A549 (cell line): ENCODE measurements at regions not wholly inside any gene's neighbourhood (a gene's known extent, or its start where the extent isn't known, plus 50 kb on each side); places are given as distances from the start of the nearest gene placed in this dataset.

ENCODE experiments used
- ATAC-seq, 2 experiments: fragments of 200-7000 bp in 1 of 2; fragments of >200 bp in 1 of 2; cut with Nextera tagmentation in 1 of 2; cut with Tn5 transposase in 1 of 2; 3 replicates each; pipeline versions ENCODE4 v1.8.0 to v1.9.1; 2018 to 2020; ENCODE audit warnings: mild to moderate bottlenecking in 1 of 2, moderate library complexity in 1 of 2
- CTCF ChIA-PET: fragments of 300-600 bp; sonication (Branson Sonifier 250); formaldehyde crosslinking; extraction: SDS; loops from one replicate; lab custom pipeline; 2021; ENCODE audit warnings: antibody characterized with exemption, inconsistent platforms; lab: Yijun Ruan, JAX
- POLR2A ChIA-PET: fragments of 350-600 bp; formaldehyde crosslinking; extraction: SDS; loops from one replicate; lab custom pipeline; 2021; ENCODE audit warnings: antibody characterized with exemption, inconsistent platforms; lab: Yijun Ruan, JAX
- DNase-seq, 2 experiments: peaks; one replicate each; pipeline versions ENCODE4 v3.0.0 to v3.0.0-alpha.2; 2011 to 2016; ENCODE audit warnings: low read depth in 1 of 2, low spot score in 1 of 2
- FAIRE-seq: peaks from 2 replicates; lab custom pipeline; 2011; peaks lifted over from hg19 to GRCh38; lab: Jason Lieb, UNC
- H3K27ac ChIP-seq, 2 experiments: fragments of >200 bp; sonication (Bioruptor Twin); formaldehyde crosslinking; 3 replicates each; pipeline ENCODE4 v1.5.1; 2016 to 2017
- H3K4me1 ChIP-seq: fragments of >200 bp; sonication (Bioruptor Twin); formaldehyde crosslinking; 3 replicates; pipeline ENCODE4 v1.6.1; 2016
- H3K4me2 ChIP-seq: fragments of >200 bp; sonication (Bioruptor Twin); formaldehyde crosslinking; 3 replicates; pipeline ENCODE4 v1.6.1; 2016
- H3K4me3 ChIP-seq: fragments of >200 bp; sonication (Bioruptor Twin); formaldehyde crosslinking; 3 replicates; pipeline ENCODE4 v1.5.1; 2016
- H3K9me3 ChIP-seq: fragments of >200 bp; sonication (Bioruptor Twin); formaldehyde crosslinking; 3 replicates; pipeline ENCODE4 v1.6.1; 2016
- ATOH8 ChIP-seq: fragments of 250-450 bp; sonication (Bioruptor Pico); IDR thresholded peaks from 2 replicates; pipeline ENCODE4 v1.5.0; 2020; ENCODE audit warnings: low read depth, mild to moderate bottlenecking, moderate library complexity
- BCL3 ChIP-seq: fragments of >200 bp; sonication (Bioruptor Twin); formaldehyde crosslinking; IDR thresholded peaks from 3 replicates; pipeline ENCODE4 v1.6.1; 2016
- BHLHE40 ChIP-seq: IDR thresholded peaks from 2 replicates; pipeline ENCODE4 v1.6.1; 2012; ENCODE audit warnings: low read depth, low read length, inconsistent platforms
- CBX8 ChIP-seq: fragments of 200-600 bp; sonication (generic); IDR thresholded peaks from 2 replicates; pipeline ENCODE4 v1.6.1; 2016
- CEBPB ChIP-seq, 2 experiments: fragments of >200 bp in 1 of 2; sonication (Bioruptor Twin) in 1 of 2; formaldehyde crosslinking in 1 of 2; IDR thresholded peaks; 2 replicates each; pipeline ENCODE4 v1.6.1; 2012 to 2016
- CHD2 ChIP-seq: fragments of 150-350 bp; IDR thresholded peaks from 2 replicates; pipeline ENCODE4 v1.6.1; 2014; ENCODE audit warnings: low read length; ENCODE audit not compliant: partially characterized antibody
- CTCF ChIP-seq: fragments of >200 bp; sonication (Bioruptor Twin); formaldehyde crosslinking; IDR thresholded peaks from 3 replicates; pipeline ENCODE4 v1.5.1; 2016
- E2F6 ChIP-seq: IDR thresholded peaks from 2 replicates; pipeline ENCODE4 v1.6.1; 2012; ENCODE audit warnings: low read depth, borderline replicate concordance
- ELK1 ChIP-seq: fragments of 150-350 bp; IDR thresholded peaks from 2 replicates; pipeline ENCODE4 v1.6.1; 2014; ENCODE audit warnings: low read depth, mild to moderate bottlenecking, low read length
- ESRRA ChIP-seq: fragments of 150-350 bp; IDR thresholded peaks from 2 replicates; pipeline ENCODE4 v1.6.1; 2014; ENCODE audit warnings: mild to moderate bottlenecking, low read length, borderline replicate concordance
- FOSB ChIP-seq: fragments of 250-450 bp; sonication (Bioruptor Pico); IDR thresholded peaks from 2 replicates; pipeline ENCODE4 v1.5.0; 2020; ENCODE audit warnings: mild to moderate bottlenecking, moderate library complexity
- FOSL2 ChIP-seq, 2 experiments: fragments of 450-650 bp in 1 of 2; fragments of >200 bp in 1 of 2; sonication (Bioruptor Twin) in 1 of 2; formaldehyde crosslinking; IDR thresholded peaks; 2 replicates each; pipeline versions ENCODE4 v1.5.0 to v1.6.1; 2016 to 2020; ENCODE audit warnings: mild to moderate bottlenecking in 1 of 2, moderate library complexity in 1 of 2
- HDAC2 ChIP-seq: fragments of 200-600 bp; sonication (generic); IDR thresholded peaks from 2 replicates; pipeline ENCODE4 v1.6.1; 2016
- HES2 ChIP-seq: fragments of >200 bp; sonication (Bioruptor Twin); formaldehyde crosslinking; IDR thresholded peaks from 2 replicates; pipeline ENCODE4 v1.6.1; 2016
- HOXA7 ChIP-seq: fragments of 250-450 bp; sonication (Bioruptor Pico); IDR thresholded peaks from 2 replicates; pipeline ENCODE4 v1.5.0; 2020; ENCODE audit warnings: mild to moderate bottlenecking, moderate library complexity
- HOXB13 ChIP-seq: fragments of 250-450 bp; sonication (Bioruptor Pico); IDR thresholded peaks from 2 replicates; pipeline ENCODE4 v1.5.0; 2020; ENCODE audit warnings: low read depth, mild to moderate bottlenecking, moderate library complexity
- JUN ChIP-seq, 2 experiments: fragments of >200 bp; sonication (Bioruptor Twin); formaldehyde crosslinking; IDR thresholded peaks; 2 replicates in 1 of 2; 3 replicates in 1 of 2; pipeline ENCODE4 v1.6.1; 2016 to 2017
- KDM1A ChIP-seq: fragments of 200-600 bp; sonication (generic); IDR thresholded peaks from 2 replicates; pipeline ENCODE4 v1.6.1; 2016; ENCODE audit warnings: low read depth, mild to moderate bottlenecking
- KDM5A ChIP-seq: fragments of 200-600 bp; sonication (generic); IDR thresholded peaks from 2 replicates; pipeline ENCODE4 v1.6.1; 2016; ENCODE audit warnings: antibody characterized with exemption, mild to moderate bottlenecking
- MAX ChIP-seq: IDR thresholded peaks from 2 replicates; pipeline ENCODE4 v1.6.1; 2012
- MYC ChIP-seq: IDR thresholded peaks from 2 replicates; pipeline ENCODE4 v1.6.1; 2012; ENCODE audit warnings: mild to moderate bottlenecking, inconsistent platforms, low read length, improper control_type of control experiment, borderline replicate concordance
- POLR2A ChIP-seq: IDR thresholded peaks from 2 replicates; pipeline ENCODE4 v1.6.1; 2012; ENCODE audit warnings: mild to moderate bottlenecking, low read length
- RCOR1 ChIP-seq: fragments of 150-350 bp; IDR thresholded peaks from 2 replicates; pipeline ENCODE4 v1.6.1; 2014; ENCODE audit warnings: antibody characterized with exemption, low read length, low read depth
- RFX5 ChIP-seq: fragments of 450-650 bp; IDR thresholded peaks from 2 replicates; pipeline ENCODE4 v1.7.1; 2014; ENCODE audit warnings: antibody characterized with exemption, mild to moderate bottlenecking, moderate library complexity
- ZC3H11A ChIP-seq: fragments of 450-650 bp; IDR thresholded peaks from 2 replicates; pipeline ENCODE4 v1.6.1; 2014; ENCODE audit warnings: antibody characterized with exemption, mild to moderate bottlenecking
- ZFP36 ChIP-seq: fragments of 450-650 bp; IDR thresholded peaks from 2 replicates; pipeline ENCODE4 v1.6.1; 2014; ENCODE audit warnings: borderline replicate concordance; ENCODE audit not compliant: partially characterized antibody
- ZNF302 ChIP-seq: fragments of 250-450 bp; sonication (Bioruptor Pico); IDR thresholded peaks from 2 replicates; pipeline ENCODE4 v1.9.0; 2021; ENCODE audit warnings: inconsistent platforms, mild to moderate bottlenecking, moderate library complexity
- ZSCAN20 ChIP-seq: fragments of 250-450 bp; sonication (Bioruptor Pico); IDR thresholded peaks from 2 replicates; pipeline ENCODE4 v1.8.0; 2022; ENCODE audit warnings: mild to moderate bottlenecking, moderate library complexity
- WGBS: methylation state at CpG from one replicate; pipeline ENCODE4 v1.1.6; 2017; ENCODE audit errors: missing lambda C conversion rate; 5-methylcytosine and 5-hydroxymethylcytosine counted together

- H3K27ac ChIP-seq = no peak overlapping the region
- CTCF ChIA-PET = interaction anchor here (1.4 to 9.3 kb wide), 3 partner anchors 12 to 52 kb away, joined by 3 to 82 read pairs (median 4); partner anchors contain the start of gene ASAP2
- no peak; a peak in 1 of 6 replicates for ATAC-seq
Measured at GRCh38 chr2:9153643-9153980, 53.0 kb upstream of the ASAP2 start.

GRCh38 chr2:9152975-9153642 is 53.5 kb upstream of the ASAP2 start:
- H3K4me2 ChIP-seq = no peak overlapping the region
- FAIRE-seq (no peak), DNase-seq (no peak), ATAC-seq (no peak)
- TF ChIP-seq POLR2A (no peak), BCL3 (no peak), RCOR1 (no peak), ESRRA (no peak), ZC3H11A (no peak), E2F6 (no peak), BHLHE40 (no peak), FOSB (no peak), HDAC2 (no peak), ZSCAN20 (CRISPR knock-in tag) (no peak), HOXA7 (no peak), MAX (no peak), ATOH8 (CRISPR knock-in tag) (no peak), JUN (IDR thresholded peaks at IDR 0.05) (no peak), RFX5 (no peak), ZFP36 (no peak), KDM1A (no peak), FOSL2 (IDR thresholded peaks at IDR 0.05) (no peak), FOSL2 (CRISPR knock-in tag; IDR thresholded peaks at IDR 0.05) (no peak), CBX8 (no peak)
- no peaks in the 10 kb centered on the region for H3K9me3 ChIP-seq
- no peak overlapping the region for H3K4me3 ChIP-seq
- ChIA-PET POLR2A (no interaction called here), CTCF (interaction anchor here (9.3 kb wide), 1 partner anchor 11 kb away, joined by 82 read pairs; no protein-coding TSS in a partner anchor)
- WGBS = 78% methylated on average over 17 of the region's 17 CpGs
- no peaks in the 10 kb centered on the region for H3K4me1 ChIP-seq
- H3K27ac ChIP-seq = no peak overlapping the region

More at GRCh38 chr2:9153643-9153980, 53.0 kb upstream of the ASAP2 start:
- WGBS = 77% methylated on average over 4 of the region's 4 CpGs
- DNase-seq = no peak
- H3K4me1 ChIP-seq = no peaks in the 10 kb centered on the region
- POLR2A ChIA-PET = no interaction called here
- TF ChIP-seq HOXB13 (CRISPR knock-in tag) (no peak), CEBPB (IDR thresholded peaks at IDR 0.05) (peak in 1 of 2 experiments; percentile 35; a peak in 1 of 4 replicates)
- no peak overlapping the region for H3K4me3 ChIP-seq
- H3K4me2 ChIP-seq = no peak overlapping the region
- no peak for FAIRE-seq
- no peaks in the 10 kb centered on the region for H3K9me3 ChIP-seq

- Histone ChIP-seq H3K27ac (no peak overlapping the region), H3K4me2 (no peak overlapping the region), H3K4me3 (no peak overlapping the region), H3K4me1 (no peaks in the 10 kb centered on the region), H3K9me3 (no peaks in the 10 kb centered on the region)
- POLR2A ChIA-PET = interaction anchor here (0.6 kb wide), 1 partner anchor 66 kb away, joined by 3 read pairs; no protein-coding TSS in a partner anchor
- 87% methylated on average over 13 of the region's 13 CpGs for WGBS
- no peak for ATAC-seq
- no peak for FAIRE-seq
- CTCF ChIA-PET = interaction anchor here (1.1 to 9.3 kb wide), 3 partner anchors 9 to 220 kb away, joined by 5 to 82 read pairs (median 8); no protein-coding TSS in a partner anchor
- DNase-seq = no peak
- no peak for TF ChIP-seq ATOH8 (CRISPR knock-in tag)
- TF ChIP-seq POLR2A = no peak
- TF ChIP-seq MYC = no peak
- TF ChIP-seq RFX5 = no peak
- TF ChIP-seq ZNF302 = no peak
- TF ChIP-seq FOSB = no peak
- no peak for TF ChIP-seq CTCF
- no peak for TF ChIP-seq HES2
- no peak for TF ChIP-seq KDM5A
- TF ChIP-seq JUN (IDR thresholded peaks at IDR 0.05) = no peak
- TF ChIP-seq ELK1 = no peak
- TF ChIP-seq CHD2 = no peak
Measured at GRCh38 chr2:9150906-9151305, 55.7 kb upstream of the ASAP2 start.
